NCI-H1105 treated with DMSO at 0.1 percent for 48 hours (cell line): ENCODE measurements at regions not wholly inside any gene's neighbourhood (a gene's known extent, or its start where the extent isn't known, plus 50 kb on each side); places are given as distances from the start of the nearest gene placed in this dataset.

Source experiments
- DNase-seq: peaks from one replicate; lab custom pipeline; 2025; lab: John Stamatoyannopoulos, UW

GRCh38 chr2:217231212-217231611 is 371.3 kb upstream of the TNP1 start:
- DNase-seq: no peak

GRCh38 chr2:217228732-217229131 is 368.9 kb upstream of the TNP1 start:
- no peak for DNase-seq

- no peak for DNase-seq
These were observed 367.9 kb upstream of the TNP1 start for GRCh38 chr2:217227794-217228193.

GRCh38 chr2:217225596-217225995 is 365.7 kb upstream of the TNP1 start:
- DNase-seq: no peak

- no peak for DNase-seq
These were observed 363.5 kb upstream of the TNP1 start for GRCh38 chr2:217223222-217223930.

GRCh38 chr2:217222309-217222910 is 362.5 kb upstream of the TNP1 start:
- DNase-seq: no peak

- no peak for DNase-seq
These were observed 360.6 kb upstream of the TNP1 start for GRCh38 chr2:217220228-217221013.

- no peak for DNase-seq
These were observed 359.3 kb upstream of the TNP1 start for GRCh38 chr2:217219164-217219520.

GRCh38 chr2:217218269-217219163 is 358.7 kb upstream of the TNP1 start:
- DNase-seq: no peak

- no peak for DNase-seq
These were observed 357.1 kb upstream of the TNP1 start for GRCh38 chr2:217216982-217217381.

GRCh38 chr2:217216316-217216715 is 356.5 kb upstream of the TNP1 start:
- DNase-seq: no peak

GRCh38 chr2:217215877-217216276 is 356.0 kb upstream of the TNP1 start:
- DNase-seq: no peak

GRCh38 chr2:217208867-217209266 is 349.0 kb upstream of the TNP1 start:
- DNase-seq: no peak

GRCh38 chr2:217207699-217208010 is 347.8 kb upstream of the TNP1 start:
- DNase-seq: no peak

GRCh38 chr2:217206907-217207698 is 347.2 kb upstream of the TNP1 start:
- no peak for DNase-seq

GRCh38 chr2:217206016-217206725 is 346.3 kb upstream of the TNP1 start:
- no peak for DNase-seq

- DNase-seq: no peak
These were observed 344.5 kb upstream of the TNP1 start for GRCh38 chr2:217204358-217204757.

GRCh38 chr2:217203086-217203485 is 343.2 kb upstream of the TNP1 start:
- no peak for DNase-seq

- no peak for DNase-seq
These were observed 339.4 kb upstream of the TNP1 start for GRCh38 chr2:217199255-217199630.

- no peak for DNase-seq
These were observed 336.0 kb upstream of the TNP1 start for GRCh38 chr2:217195658-217196446.
